Fibroblast of villous mesenchyme (primary cell): ENCODE measurements at regions not wholly inside any gene's neighbourhood (a gene's known extent, or its start where the extent isn't known, plus 50 kb on each side); places are given as distances from the start of the nearest gene placed in this dataset.

Experiments
- DNase-seq: peaks from one replicate; pipeline ENCODE4 v3.0.0-alpha.2; 2010; ENCODE audit warnings: low read depth
- H3K4me3 ChIP-seq: 2 replicates; pipeline ENCODE4 v1.5.1; 2011; ENCODE audit warnings: low read depth, mild to moderate bottlenecking, low read length
- CTCF ChIP-seq: IDR thresholded peaks from 2 replicates; pipeline ENCODE4 v1.5.1; 2012; ENCODE audit warnings: low read depth, mild to moderate bottlenecking, low read length; ENCODE audit not compliant: insufficient read depth

- DNase-seq, result peak; percentile 72
- no peak for TF ChIP-seq CTCF
Observed at GRCh38 chr18:60984510-60984909, 348.7 kb upstream of the CDH20 start.

GRCh38 chr18:60987963-60988362, 345.3 kb upstream of the CDH20 start:
- H3K4me3 ChIP-seq, result no peak overlapping the region
- no peak for TF ChIP-seq CTCF
- no peak for DNase-seq

More at GRCh38 chr18:60984510-60984909, 348.7 kb upstream of the CDH20 start:
- H3K4me3 ChIP-seq, result no peak overlapping the region

- no peak for TF ChIP-seq CTCF
- no peak overlapping the region for H3K4me3 ChIP-seq
- no peak for DNase-seq
Observed at GRCh38 chr18:60996326-60996725, 336.9 kb upstream of the CDH20 start.

GRCh38 chr18:60996822-60997221, 336.4 kb upstream of the CDH20 start:
- no peak overlapping the region for H3K4me3 ChIP-seq
- no peak for TF ChIP-seq CTCF
- no peak for DNase-seq

GRCh38 chr18:61001138-61001537, 332.1 kb upstream of the CDH20 start:
- no peak for TF ChIP-seq CTCF
- DNase-seq, result peak; percentile 2
- no peak overlapping the region for H3K4me3 ChIP-seq

GRCh38 chr18:61006687-61007224, 326.5 kb upstream of the CDH20 start:
- no peak for DNase-seq
- TF ChIP-seq CTCF, result no peak
- no peak overlapping the region for H3K4me3 ChIP-seq
